HCT116 (cell line): ENCODE measurements at regions not wholly inside any gene's neighbourhood (a gene's known extent, or its start where the extent isn't known, plus 50 kb on each side); places are given as distances from the start of the nearest gene placed in this dataset.

Experiments used
- ATAC-seq: fragments of 200-7000 bp; cut with Tn5 transposase; 2 replicates; pipeline ENCODE4 v1.9.1; 2020; ENCODE audit warnings: mild to moderate bottlenecking, moderate library complexity
- BruUV-seq: library from RNA; stranded (reverse); fragments of 400-500 nt; replicated peaks from 2 replicates; lab custom pipeline; 2021; lab: Mats Ljungman, UMichigan
- CTCF ChIA-PET: fragments of 300-600 bp; sonication (Branson Sonifier 250); formaldehyde crosslinking; loops from one replicate; lab custom pipeline; 2021; ENCODE audit warnings: antibody characterized with exemption; lab: Charles Lee
- POLR2A ChIA-PET: fragments of 300-600, 350-600 bp; sonication (Branson Sonifier 250); formaldehyde crosslinking; loops from one replicate; lab custom pipeline; 2021; ENCODE audit warnings: antibody characterized with exemption; lab: Charles Lee
- RAD21 ChIA-PET, 2 experiments: fragments of 300-600 bp; sonication (Branson Sonifier 250); formaldehyde crosslinking; loops; one replicate each; lab custom pipeline; 2023; ENCODE audit warnings: low total read pairs in 2 of 2; ENCODE audit not compliant: uncharacterized antibody in 2 of 2, unreplicated experiment in 2 of 2, low non-redundant PET in 1 of 2; lab: Charles Lee
- DNase-seq: peaks from one replicate; pipeline ENCODE4 v3.0.0-alpha.2; 2010; ENCODE audit warnings: low read depth, low spot score
- H2AFZ ChIP-seq: fragments of 200-600 bp; shearing (Covaris generic), sonication (generic); 2 replicates; pipeline ENCODE4 v1.6.1; 2017; ENCODE audit warnings: low read depth, mixed run types, mixed read lengths, antibody characterized with exemption, low read length; ENCODE audit not compliant: poor library complexity, severe bottlenecking
- H3K27ac ChIP-seq: 2 replicates; pipeline ENCODE4 v1.5.1; 2012; ENCODE audit warnings: low read depth, low read length
- H3K27me3 ChIP-seq: fragments of 200-600 bp; sonication (generic); 2 replicates; pipeline ENCODE4 v1.6.1; 2016; ENCODE audit warnings: mixed run types, low read length, mixed read lengths; ENCODE audit not compliant: insufficient read depth
- H3K36me3 ChIP-seq, 2 experiments: fragments of 200-500 bp in 1 of 2; fragments of 200-600 bp in 1 of 2; sonication (Bioruptor generic) in 1 of 2; sonication (generic) in 1 of 2; 2 replicates each; pipeline versions ENCODE4 v1.5.1 to v1.6.1; 2014 to 2016; ENCODE audit warnings: low read length in 2 of 2, inconsistent platforms in 1 of 2, mixed read lengths in 1 of 2, mixed run types in 1 of 2; ENCODE audit not compliant: insufficient read depth in 2 of 2, control insufficient read depth in 1 of 2
- H3K4me1 ChIP-seq, 2 experiments: fragments of 200-600 bp in 1 of 2; sonication (generic) in 1 of 2; 2 replicates each; pipeline versions ENCODE4 v1.5.1 to v1.6.1; 2012 to 2017; ENCODE audit warnings: low read length in 2 of 2, inconsistent platforms in 1 of 2, mild to moderate bottlenecking in 1 of 2, mixed read lengths in 1 of 2, mixed run types in 1 of 2, moderate library complexity in 1 of 2; ENCODE audit not compliant: insufficient read depth in 2 of 2, control insufficient read depth in 1 of 2
- H3K4me2 ChIP-seq: fragments of 200-600 bp; sonication (generic); 2 replicates; pipeline ENCODE4 v1.6.1; 2017; ENCODE audit warnings: mixed run types, low read length, mixed read lengths
- H3K4me3 ChIP-seq, 2 experiments: fragments of 200-600 bp in 1 of 2; sonication (generic) in 1 of 2; replicated peaks in 1 of 2; 2 replicates each; pipeline ENCODE4 v1.5.1; 2011 to 2016; ENCODE audit warnings: low read length in 2 of 2, control low read depth in 1 of 2, low read depth in 1 of 2, mild to moderate bottlenecking in 1 of 2, mixed read lengths in 1 of 2, mixed run types in 1 of 2
- H3K79me2 ChIP-seq: fragments of 200-600 bp; sonication (generic); 2 replicates; pipeline ENCODE4 v1.6.1; 2017; ENCODE audit warnings: mild to moderate bottlenecking, mixed run types, low read length, moderate library complexity, mixed read lengths; ENCODE audit not compliant: insufficient read depth
- H3K9ac ChIP-seq: fragments of 200-600 bp; sonication (generic); 2 replicates; pipeline ENCODE4 v1.6.1; 2016; ENCODE audit warnings: low read length, mixed read lengths
- H3K9me2 ChIP-seq: fragments of 200-600 bp; sonication (generic), shearing (Covaris generic); 2 replicates; pipeline ENCODE4 v1.6.1; 2017; ENCODE audit warnings: mixed run types, mild to moderate bottlenecking, moderate library complexity; ENCODE audit not compliant: insufficient read depth
- H3K9me3 ChIP-seq, 2 experiments: fragments of 200-500 bp in 1 of 2; fragments of 200-600 bp in 1 of 2; sonication (Bioruptor generic) in 1 of 2; sonication (generic) in 1 of 2; 2 replicates each; pipeline ENCODE4 v1.6.1; 2014 to 2017; ENCODE audit warnings: low read length in 2 of 2, mixed read lengths in 2 of 2, inconsistent platforms in 1 of 2, low read depth in 1 of 2, mild to moderate bottlenecking in 1 of 2, mixed run types in 1 of 2, moderate library complexity in 1 of 2; ENCODE audit not compliant: control insufficient read depth in 1 of 2, insufficient read depth in 1 of 2
- H4K20me1 ChIP-seq: fragments of 200-600 bp; sonication (generic), shearing (Covaris generic); 2 replicates; pipeline ENCODE4 v1.6.1; 2017; ENCODE audit warnings: mixed run types, mild to moderate bottlenecking, moderate library complexity; ENCODE audit not compliant: insufficient read depth
- FOSL1 ChIP-seq: IDR thresholded peaks from 2 replicates; pipeline ENCODE4 v1.6.1; 2012; ENCODE audit warnings: low read depth
- POLR2AphosphoS5 ChIP-seq: IDR thresholded peaks from 2 replicates; pipeline ENCODE4 v1.6.1; 2011; ENCODE audit warnings: mild to moderate bottlenecking, low read depth, low read length, moderate library complexity
- RAD21 ChIP-seq: IDR thresholded peaks from 2 replicates; pipeline ENCODE4 v1.6.1; 2012; ENCODE audit warnings: low read depth, mild to moderate bottlenecking
- SP1 ChIP-seq: IDR thresholded peaks from 2 replicates; pipeline ENCODE4 v1.6.1; 2012; ENCODE audit warnings: low read depth
- ZFX ChIP-seq: fragments of 450-650 bp; IDR thresholded peaks from 2 replicates; pipeline ENCODE4 v1.6.1; 2017
- intact Hi-C: fragments of 100-400 bp; cut with micrococcal nuclease; formaldehyde crosslinking; loops from 2 replicates; pipeline ENCODE4 v1.10.0; 2022
- TF ChIP-seq, protein P1 (sequence below): IDR thresholded peaks from 2 replicates; pipeline ENCODE4 v1.6.1; 2012; ENCODE audit warnings: low read depth

DNA sequence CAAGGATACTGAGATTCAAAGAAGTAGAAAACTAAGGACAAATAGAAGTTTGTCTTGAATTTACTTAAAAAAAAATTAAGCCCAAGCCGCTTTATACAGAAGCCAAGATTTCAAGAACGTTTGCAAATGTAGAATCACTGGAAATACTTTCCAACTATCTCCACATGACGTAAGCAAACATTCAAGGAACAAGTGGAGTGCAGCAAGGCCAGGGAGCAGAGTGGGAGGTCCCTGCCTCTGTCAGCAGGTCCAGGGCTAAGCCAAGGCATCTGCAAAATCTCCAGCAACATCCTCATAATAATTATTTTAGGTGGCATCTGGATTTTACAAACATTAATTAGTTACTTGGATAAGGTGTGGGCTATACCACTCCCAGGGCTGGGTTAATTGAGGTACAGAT, 60.1 kb upstream of the AKIRIN2 start:
- RAD21 ChIA-PET: no interaction called here
- BruUV-seq: no TSS peak
- Histone ChIP-seq H2AFZ (no peak overlapping the region), H3K4me2 (no peak overlapping the region), H3K79me2 (no peaks in the 10 kb centered on the region), H3K27me3 (no peaks in the 10 kb centered on the region), H3K4me3 (no peak overlapping the region), H3K9me3 (no peaks in the 10 kb centered on the region), H4K20me1 (no peaks in the 10 kb centered on the region), H3K4me1 (no peaks in the 10 kb centered on the region), H3K9me2 (no peaks in the 10 kb centered on the region), H3K9ac (no peak overlapping the region), H3K36me3 (no peaks in the 10 kb centered on the region), H3K27ac (no peak overlapping the region)
- DNase-seq (no peak), ATAC-seq (no peak)
- CTCF ChIA-PET: no interaction called here
- intact Hi-C loops: no loop called here
- POLR2A ChIA-PET: no interaction called here
- TF ChIP-seq SP1 (no peak), ZFX (no peak), POLR2AphosphoS5 (no peak), FOSL1 (no peak)
- TF ChIP-seq, protein P1, sequence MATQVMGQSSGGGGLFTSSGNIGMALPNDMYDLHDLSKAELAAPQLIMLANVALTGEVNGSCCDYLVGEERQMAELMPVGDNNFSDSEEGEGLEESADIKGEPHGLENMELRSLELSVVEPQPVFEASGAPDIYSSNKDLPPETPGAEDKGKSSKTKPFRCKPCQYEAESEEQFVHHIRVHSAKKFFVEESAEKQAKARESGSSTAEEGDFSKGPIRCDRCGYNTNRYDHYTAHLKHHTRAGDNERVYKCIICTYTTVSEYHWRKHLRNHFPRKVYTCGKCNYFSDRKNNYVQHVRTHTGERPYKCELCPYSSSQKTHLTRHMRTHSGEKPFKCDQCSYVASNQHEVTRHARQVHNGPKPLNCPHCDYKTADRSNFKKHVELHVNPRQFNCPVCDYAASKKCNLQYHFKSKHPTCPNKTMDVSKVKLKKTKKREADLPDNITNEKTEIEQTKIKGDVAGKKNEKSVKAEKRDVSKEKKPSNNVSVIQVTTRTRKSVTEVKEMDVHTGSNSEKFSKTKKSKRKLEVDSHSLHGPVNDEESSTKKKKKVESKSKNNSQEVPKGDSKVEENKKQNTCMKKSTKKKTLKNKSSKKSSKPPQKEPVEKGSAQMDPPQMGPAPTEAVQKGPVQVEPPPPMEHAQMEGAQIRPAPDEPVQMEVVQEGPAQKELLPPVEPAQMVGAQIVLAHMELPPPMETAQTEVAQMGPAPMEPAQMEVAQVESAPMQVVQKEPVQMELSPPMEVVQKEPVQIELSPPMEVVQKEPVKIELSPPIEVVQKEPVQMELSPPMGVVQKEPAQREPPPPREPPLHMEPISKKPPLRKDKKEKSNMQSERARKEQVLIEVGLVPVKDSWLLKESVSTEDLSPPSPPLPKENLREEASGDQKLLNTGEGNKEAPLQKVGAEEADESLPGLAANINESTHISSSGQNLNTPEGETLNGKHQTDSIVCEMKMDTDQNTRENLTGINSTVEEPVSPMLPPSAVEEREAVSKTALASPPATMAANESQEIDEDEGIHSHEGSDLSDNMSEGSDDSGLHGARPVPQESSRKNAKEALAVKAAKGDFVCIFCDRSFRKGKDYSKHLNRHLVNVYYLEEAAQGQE: no peak

DNA sequence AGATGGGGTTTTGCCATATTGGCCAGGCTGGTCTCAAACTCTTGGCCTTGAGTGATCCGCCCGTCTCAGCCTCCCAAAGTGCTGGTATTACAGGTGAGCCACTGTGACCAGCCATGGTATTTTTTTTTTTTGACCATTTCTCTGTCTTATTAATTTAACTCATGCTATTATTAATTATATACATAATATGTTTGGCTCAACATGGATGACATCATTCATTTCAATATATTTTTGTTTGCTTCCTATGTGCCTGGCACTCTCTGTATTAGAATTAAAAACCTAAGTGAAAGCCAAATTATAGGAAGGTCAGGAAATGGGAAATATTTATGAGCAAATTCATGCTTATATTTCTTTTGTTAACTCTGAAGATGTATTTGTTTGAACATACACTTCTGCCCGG, 55.8 kb upstream of the AKIRIN2 start:
- Histone ChIP-seq H3K4me1 (no peaks in the 10 kb centered on the region), H3K9ac (no peak overlapping the region), H3K27ac (no peak overlapping the region), H3K4me3 (no peak overlapping the region), H3K9me2 (no peaks in the 10 kb centered on the region), H2AFZ (no peak overlapping the region), H3K36me3 (no peaks in the 10 kb centered on the region), H3K9me3 (no peaks in the 10 kb centered on the region), H3K27me3 (no peaks in the 10 kb centered on the region), H3K4me2 (no peak overlapping the region), H4K20me1 (no peaks in the 10 kb centered on the region), H3K79me2 (no peaks in the 10 kb centered on the region)
- BruUV-seq: no TSS peak
- intact Hi-C loops: no loop called here
- ATAC-seq (no peak), DNase-seq (no peak)
- no peak for TF ChIP-seq RAD21
- ChIA-PET CTCF (no interaction called here), RAD21 (no interaction called here), POLR2A (no interaction called here)
